Esophagus muscularis mucosa (tissue), 4 donors: ENCODE measurements at regions not wholly inside any gene's neighbourhood (a gene's known extent, or its start where the extent isn't known, plus 50 kb on each side); places are given as distances from the start of the nearest gene placed in this dataset.

Source experiments
- CTCF ChIP-seq, 3 experiments: fragments of 200-600 bp in 2 of 3; fragments of 450-650 bp in 1 of 3; sonication (generic) in 2 of 3; IDR thresholded peaks; one replicate each; pipeline ENCODE4 v1.5.1; 2017 to 2019; ENCODE audit warnings: antibody characterized with exemption in 3 of 3, mild to moderate bottlenecking in 2 of 3, moderate library complexity in 1 of 3
- EP300 ChIP-seq: sonication (generic); formaldehyde crosslinking; IDR thresholded peaks from one replicate; pipeline ENCODE4 v1.6.1; 2017; ENCODE audit warnings: antibody characterized with exemption
- POLR2AphosphoS5 ChIP-seq, 2 donors: sonication (generic); formaldehyde crosslinking; IDR thresholded peaks; one replicate each; pipeline ENCODE4 v1.6.1; 2017; ENCODE audit warnings: antibody characterized with exemption in 2 of 2

- no peak for TF ChIP-seq CTCF (IDR thresholded peaks at IDR 0.05)
- TF ChIP-seq EP300: no peak
- no peak for TF ChIP-seq POLR2AphosphoS5 (IDR thresholded peaks at IDR 0.05)
These were observed 286.1 kb upstream of the KCNJ16 start for GRCh38 chr17:69788957-69789356.
